Duodenal mucosa (tissue), 2 donors: ENCODE measurements at regions not wholly inside any gene's neighbourhood (a gene's known extent, or its start where the extent isn't known, plus 50 kb on each side); places are given as distances from the start of the nearest gene placed in this dataset.

Source experiments
- H3K27ac ChIP-seq: one replicate; pipeline ENCODE4 v1.7.0; 2013; ENCODE audit warnings: low read depth, low read length
- H3K27me3 ChIP-seq, 2 donors: one replicate each; pipeline ENCODE4 v1.7.0; 2013; ENCODE audit warnings: low read length in 2 of 2, control low read depth in 1 of 2; ENCODE audit not compliant: insufficient read depth in 2 of 2, control insufficient read depth in 1 of 2
- H3K36me3 ChIP-seq, 2 donors: one replicate each; pipeline ENCODE4 v1.7.0; 2013; ENCODE audit warnings: low read length in 2 of 2, control low read depth in 1 of 2; ENCODE audit not compliant: insufficient read depth in 2 of 2, control insufficient read depth in 1 of 2
- H3K4me1 ChIP-seq, 2 donors: one replicate each; pipeline ENCODE4 v1.7.0; 2013; ENCODE audit warnings: low read length in 2 of 2, control low read depth in 1 of 2; ENCODE audit not compliant: insufficient read depth in 2 of 2, control insufficient read depth in 1 of 2
- H3K4me3 ChIP-seq, 2 donors: one replicate each; pipeline ENCODE4 v1.7.0; 2013; ENCODE audit warnings: low read length in 2 of 2, low read depth in 1 of 2
- H3K9ac ChIP-seq, 2 donors: one replicate each; pipeline ENCODE4 v1.7.0; 2013; ENCODE audit warnings: low read length in 2 of 2, low read depth in 1 of 2
- H3K9me3 ChIP-seq, 2 donors: one replicate each; pipeline ENCODE4 v1.7.0; 2013; ENCODE audit warnings: low read length in 2 of 2, control low read depth in 1 of 2; ENCODE audit not compliant: control insufficient read depth in 1 of 2

- peaks cover 0 to 5% of the 10 kb centered on the region in 2 donors for H3K4me1 ChIP-seq
- no peak overlapping the region for H3K9ac ChIP-seq
- no peak overlapping the region for H3K27ac ChIP-seq
- H3K36me3 ChIP-seq = no peaks in the 10 kb centered on the region
- H3K4me3 ChIP-seq = no peak overlapping the region
- peaks cover 3 to 7% of the 10 kb centered on the region in 2 donors for H3K9me3 ChIP-seq
- H3K27me3 ChIP-seq = no peaks in the 10 kb centered on the region
Measured at GRCh38 chr4:11636031-11636430, 207.3 kb upstream of the HS3ST1 start.

GRCh38 chr4:11635342-11635741 lies 206.6 kb upstream of the HS3ST1 start:
- Histone ChIP-seq H3K9me3 (peaks cover 3 to 7% of the 10 kb centered on the region in 2 donors), H3K36me3 (no peaks in the 10 kb centered on the region), H3K27me3 (no peaks in the 10 kb centered on the region), H3K4me1 (peaks cover 0 to 5% of the 10 kb centered on the region in 2 donors), H3K27ac (no peak overlapping the region), H3K9ac (no peak overlapping the region), H3K4me3 (no peak overlapping the region)

- H3K4me3 ChIP-seq = no peak overlapping the region
- no peaks in the 10 kb centered on the region for H3K36me3 ChIP-seq
- peaks cover 3 to 7% of the 10 kb centered on the region in 2 donors for H3K9me3 ChIP-seq
- no peak overlapping the region for H3K27ac ChIP-seq
- H3K4me1 ChIP-seq = peaks cover 0 to 5% of the 10 kb centered on the region in 2 donors
- H3K27me3 ChIP-seq = no peaks in the 10 kb centered on the region
- H3K9ac ChIP-seq = no peak overlapping the region
Measured at GRCh38 chr4:11634283-11634682, 205.6 kb upstream of the HS3ST1 start.

DNA sequence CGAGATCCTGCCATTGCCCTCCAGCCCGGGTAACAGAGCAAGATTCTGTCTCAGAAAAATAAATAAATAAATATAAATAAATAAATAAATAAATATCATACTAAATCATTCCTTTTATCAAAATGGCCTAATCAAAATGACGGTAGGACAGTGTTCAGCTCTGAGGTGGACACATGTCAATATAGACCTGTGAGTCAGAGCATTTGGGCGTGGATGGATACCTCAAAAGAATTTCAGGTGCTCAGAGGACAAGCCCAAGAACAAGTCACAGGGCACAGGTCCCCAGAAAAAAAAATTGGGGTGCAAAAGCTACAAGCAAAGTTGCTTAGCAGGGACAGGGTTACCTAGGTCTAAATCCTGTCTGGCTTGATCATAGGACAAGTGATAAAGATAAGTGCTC lies 204.7 kb upstream of the HS3ST1 start:
- H3K9me3 ChIP-seq = peaks cover 0 to under 1% of the 10 kb centered on the region in 2 donors
- H3K27ac ChIP-seq = no peak overlapping the region
- H3K4me1 ChIP-seq = peaks cover 0 to 5% of the 10 kb centered on the region in 2 donors
- no peaks in the 10 kb centered on the region for H3K27me3 ChIP-seq
- H3K9ac ChIP-seq = no peak overlapping the region
- no peaks in the 10 kb centered on the region for H3K36me3 ChIP-seq
- no peak overlapping the region for H3K4me3 ChIP-seq

DNA sequence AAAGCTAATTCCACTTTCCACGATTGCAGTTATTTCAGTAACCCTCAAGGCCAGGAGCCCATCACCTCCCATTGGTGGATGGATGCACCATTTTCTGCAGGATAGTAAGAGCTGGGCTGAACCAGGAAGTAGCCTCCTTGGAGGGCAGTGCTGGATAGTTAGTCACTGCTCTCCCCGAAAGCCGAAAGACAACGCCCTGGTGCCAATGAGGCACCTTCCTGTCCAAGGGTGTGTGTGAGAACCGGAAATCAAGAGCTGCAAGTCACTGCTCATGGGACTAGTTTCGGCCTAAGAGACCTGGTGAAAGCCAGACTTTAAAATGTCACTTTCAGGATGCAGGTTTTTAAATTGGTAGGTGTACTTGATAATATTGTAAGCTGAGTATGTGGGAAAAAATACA lies 203.8 kb upstream of the HS3ST1 start:
- no peak overlapping the region for H3K27ac ChIP-seq
- H3K9ac ChIP-seq = no peak overlapping the region
- H3K27me3 ChIP-seq = no peaks in the 10 kb centered on the region

DNA sequence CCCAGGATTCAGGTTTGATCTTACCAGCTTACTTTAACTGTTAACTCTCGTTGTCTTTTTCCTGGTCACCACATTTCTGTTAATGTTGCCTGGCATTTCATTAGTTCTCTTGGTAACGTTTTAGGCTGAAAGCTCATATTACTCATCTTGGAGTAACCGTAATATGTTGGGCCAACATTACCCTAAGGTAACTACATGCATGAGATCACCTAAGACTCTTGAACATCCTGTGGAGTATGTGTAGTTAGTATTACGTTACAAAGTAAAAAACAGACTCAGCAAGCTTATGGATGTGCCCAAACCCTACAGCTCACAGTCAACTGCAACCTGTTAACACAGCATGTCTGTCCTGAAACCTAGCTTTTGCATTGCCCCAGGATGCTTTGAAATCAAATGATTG lies 203.3 kb upstream of the HS3ST1 start:
- Histone ChIP-seq H3K9ac (no peak overlapping the region), H3K27ac (no peak overlapping the region), H3K4me1 (peaks cover 0 to 5% of the 10 kb centered on the region in 2 donors), H3K9me3 (no peaks in the 10 kb centered on the region), H3K27me3 (no peaks in the 10 kb centered on the region), H3K36me3 (no peaks in the 10 kb centered on the region), H3K4me3 (no peak overlapping the region)

More for the DNA sequence above, 203.8 kb upstream of the HS3ST1 start:
- Histone ChIP-seq H3K4me3 (no peak overlapping the region), H3K4me1 (peaks cover 0 to 5% of the 10 kb centered on the region in 2 donors), H3K36me3 (no peaks in the 10 kb centered on the region), H3K9me3 (no peaks in the 10 kb centered on the region)

DNA sequence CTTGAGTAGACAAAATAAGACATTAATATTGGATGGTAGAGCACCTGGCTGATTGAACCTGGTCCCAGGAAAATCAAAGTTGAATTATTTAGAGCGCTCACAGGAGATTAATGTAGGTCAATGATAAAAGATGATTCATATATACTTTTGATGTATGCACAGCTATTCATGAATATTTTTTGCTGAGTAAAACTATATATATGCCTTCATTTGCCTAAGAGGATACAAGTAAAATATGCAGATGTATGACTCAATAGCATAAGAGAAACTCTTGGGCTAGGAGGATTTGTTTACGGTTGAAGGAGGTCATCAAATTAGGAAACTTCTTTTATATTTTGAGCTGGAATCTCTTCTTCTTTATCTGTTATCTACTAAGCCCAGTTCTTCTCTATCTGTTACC lies 202.7 kb upstream of the HS3ST1 start:
- H3K27me3 ChIP-seq = no peaks in the 10 kb centered on the region
- H3K4me3 ChIP-seq = no peak overlapping the region
- H3K9me3 ChIP-seq = no peaks in the 10 kb centered on the region
- H3K4me1 ChIP-seq = peaks cover 0 to 5% of the 10 kb centered on the region in 2 donors
- H3K36me3 ChIP-seq = no peaks in the 10 kb centered on the region
- no peak overlapping the region for H3K9ac ChIP-seq
- H3K27ac ChIP-seq = no peak overlapping the region

- no peak overlapping the region for H3K27ac ChIP-seq
- H3K9me3 ChIP-seq = no peaks in the 10 kb centered on the region
- H3K4me3 ChIP-seq = no peak overlapping the region
- H3K36me3 ChIP-seq = no peaks in the 10 kb centered on the region
- H3K4me1 ChIP-seq = peaks cover 0 to 6% of the 10 kb centered on the region in 2 donors
- H3K9ac ChIP-seq = no peak overlapping the region
- no peaks in the 10 kb centered on the region for H3K27me3 ChIP-seq
Measured at GRCh38 chr4:11628093-11628725, 199.5 kb upstream of the HS3ST1 start.

- Histone ChIP-seq H3K9me3 (no peaks in the 10 kb centered on the region), H3K27me3 (no peaks in the 10 kb centered on the region), H3K9ac (no peak overlapping the region), H3K4me3 (no peak overlapping the region), H3K4me1 (peaks cover 0 to 6% of the 10 kb centered on the region in 2 donors), H3K27ac (no peak overlapping the region), H3K36me3 (no peaks in the 10 kb centered on the region)
Measured at GRCh38 chr4:11626066-11626465, 197.4 kb upstream of the HS3ST1 start.

- peaks cover 0 to 6% of the 10 kb centered on the region in 2 donors for H3K4me1 ChIP-seq
- H3K27me3 ChIP-seq = no peaks in the 10 kb centered on the region
- H3K27ac ChIP-seq = no peak overlapping the region
- H3K4me3 ChIP-seq = no peak overlapping the region
- no peak overlapping the region for H3K9ac ChIP-seq
- no peaks in the 10 kb centered on the region for H3K36me3 ChIP-seq
- H3K9me3 ChIP-seq = no peaks in the 10 kb centered on the region
Measured at GRCh38 chr4:11625211-11625610, 196.5 kb upstream of the HS3ST1 start.
